OCI-LY1 (cell line): ENCODE measurements at regions not wholly inside any gene's neighbourhood (a gene's known extent, or its start where the extent isn't known, plus 50 kb on each side); places are given as distances from the start of the nearest gene placed in this dataset.

ENCODE experiments used
- EZH2 ChIP-seq: fragments of 200-600 bp; sonication (generic), shearing (Covaris generic); IDR thresholded peaks from 2 replicates; pipeline ENCODE4 v1.8.0; 2017; ENCODE audit warnings: borderline replicate concordance, mixed run types, mild to moderate bottlenecking, antibody characterized with exemption, low read length, moderate library complexity, mixed read lengths
- TF ChIP-seq, protein P1 (sequence below): fragments of 200-600 bp; sonication (generic), shearing (Covaris generic); IDR thresholded peaks from 2 replicates; pipeline ENCODE4 v1.5.1; 2017; ENCODE audit warnings: mild to moderate bottlenecking, antibody characterized with exemption, low read length, moderate library complexity, mixed read lengths

DNA sequence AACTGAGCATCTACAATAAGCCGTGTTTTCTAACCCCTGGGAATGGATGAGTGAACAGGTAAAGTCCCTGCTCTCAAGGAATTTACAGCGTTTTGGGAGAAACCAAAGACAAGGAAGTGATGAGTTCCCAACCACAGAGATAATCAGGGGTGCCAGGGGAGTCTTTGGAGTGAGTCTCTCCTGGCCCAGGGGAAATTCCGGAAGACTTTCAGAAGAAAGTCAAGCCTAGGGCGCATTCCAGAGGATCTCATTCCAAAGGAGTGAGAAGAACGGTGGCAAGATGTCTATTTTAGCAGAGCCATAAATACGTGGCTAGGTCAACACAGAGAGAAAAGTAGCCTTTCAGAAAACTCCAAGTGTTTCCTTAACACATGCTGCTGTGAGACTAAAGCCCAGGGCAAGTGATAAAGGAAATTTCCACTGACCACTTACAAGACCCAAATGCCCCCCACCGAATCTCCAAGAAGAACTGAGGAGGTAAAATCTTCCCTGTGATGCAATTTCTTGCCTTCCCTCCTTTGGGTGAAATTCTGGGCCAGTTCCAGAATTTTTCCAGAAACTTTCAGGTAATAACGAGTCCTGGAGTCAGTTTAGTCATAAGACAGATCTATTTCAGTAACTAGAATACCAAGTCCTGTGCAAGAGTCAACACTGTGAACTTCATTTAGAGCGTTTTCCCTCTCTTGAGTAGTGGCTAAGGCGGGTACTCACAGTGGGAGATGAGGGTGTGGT, 437.4 kb downstream of the NR2F2 start:
- TF ChIP-seq, protein P1, sequence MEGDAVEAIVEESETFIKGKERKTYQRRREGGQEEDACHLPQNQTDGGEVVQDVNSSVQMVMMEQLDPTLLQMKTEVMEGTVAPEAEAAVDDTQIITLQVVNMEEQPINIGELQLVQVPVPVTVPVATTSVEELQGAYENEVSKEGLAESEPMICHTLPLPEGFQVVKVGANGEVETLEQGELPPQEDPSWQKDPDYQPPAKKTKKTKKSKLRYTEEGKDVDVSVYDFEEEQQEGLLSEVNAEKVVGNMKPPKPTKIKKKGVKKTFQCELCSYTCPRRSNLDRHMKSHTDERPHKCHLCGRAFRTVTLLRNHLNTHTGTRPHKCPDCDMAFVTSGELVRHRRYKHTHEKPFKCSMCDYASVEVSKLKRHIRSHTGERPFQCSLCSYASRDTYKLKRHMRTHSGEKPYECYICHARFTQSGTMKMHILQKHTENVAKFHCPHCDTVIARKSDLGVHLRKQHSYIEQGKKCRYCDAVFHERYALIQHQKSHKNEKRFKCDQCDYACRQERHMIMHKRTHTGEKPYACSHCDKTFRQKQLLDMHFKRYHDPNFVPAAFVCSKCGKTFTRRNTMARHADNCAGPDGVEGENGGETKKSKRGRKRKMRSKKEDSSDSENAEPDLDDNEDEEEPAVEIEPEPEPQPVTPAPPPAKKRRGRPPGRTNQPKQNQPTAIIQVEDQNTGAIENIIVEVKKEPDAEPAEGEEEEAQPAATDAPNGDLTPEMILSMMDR, result no peak
- no peak for TF ChIP-seq EZH2
